GM12891 (cell line): ENCODE measurements at regions not wholly inside any gene's neighbourhood (a gene's known extent, or its start where the extent isn't known, plus 50 kb on each side); places are given as distances from the start of the nearest gene placed in this dataset.

Source experiments
- POLR2A ChIP-seq: IDR thresholded peaks from 2 replicates; pipeline ENCODE4 v1.6.1; 2011; ENCODE audit warnings: low read depth, low read length, control low read depth
- POLR2AphosphoS5 ChIP-seq: IDR thresholded peaks from 2 replicates; pipeline ENCODE4 v1.6.1; 2011; ENCODE audit warnings: low read depth, low read length, control low read depth
- POU2F2 ChIP-seq: IDR thresholded peaks from 2 replicates; pipeline ENCODE4 v1.6.1; 2011; ENCODE audit warnings: low read depth, mild to moderate bottlenecking, control low read depth, low read length, moderate library complexity

DNA sequence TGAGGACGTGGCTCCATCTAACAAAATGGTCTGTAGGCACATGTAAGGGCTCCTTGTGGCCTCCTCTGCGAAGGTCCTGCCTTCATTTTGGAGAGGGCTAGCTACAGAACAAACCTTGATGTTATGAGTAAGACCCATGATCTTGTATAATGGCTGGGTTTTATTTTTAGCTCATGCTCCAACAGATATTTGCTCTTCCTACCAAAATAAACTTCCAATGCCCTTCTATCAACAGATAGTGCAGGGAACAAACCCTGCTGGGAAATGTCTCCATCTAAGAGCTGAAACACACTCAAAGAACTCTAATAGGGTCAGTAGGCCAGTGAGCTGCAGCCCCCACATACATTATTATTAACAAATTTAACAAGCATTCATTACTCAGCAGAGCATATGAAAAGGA lies 189.5 kb downstream of the LURAP1L start:
- TF ChIP-seq POLR2A, result no peak
- no peak for TF ChIP-seq POLR2AphosphoS5
- TF ChIP-seq POU2F2, result no peak
